SIG-M5 treated with dmso at 0.1 percent for 504 hours (cell line): ENCODE measurements at regions not wholly inside any gene's neighbourhood (a gene's known extent, or its start where the extent isn't known, plus 50 kb on each side); places are given as distances from the start of the nearest gene placed in this dataset.

Source experiments
- DNase-seq: peaks from one replicate; lab custom pipeline; 2025; ENCODE audit not compliant: unreplicated experiment; lab: John Stamatoyannopoulos, UW

DNA sequence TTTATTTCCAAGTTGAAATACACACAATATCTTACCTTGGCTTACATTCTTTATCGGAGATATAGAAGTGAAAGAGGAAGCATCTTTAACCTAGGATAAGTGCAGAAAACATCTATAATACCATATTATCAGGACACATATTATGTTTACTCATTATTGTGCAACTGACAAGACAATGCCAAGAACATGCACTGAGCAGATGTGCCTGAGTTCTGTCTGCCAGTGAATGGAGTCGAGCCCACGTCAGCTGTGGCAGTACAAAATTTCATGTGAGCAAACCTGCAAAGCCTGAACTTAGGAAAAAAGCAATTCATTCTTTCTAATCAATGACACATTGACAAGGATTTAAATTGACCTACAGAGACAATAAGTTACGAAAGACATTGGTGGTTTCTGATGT, 154.4 kb downstream of the AXIN2 start:
- DNase-seq = no peak

- no peak for DNase-seq
Observed at GRCh38 chr17:65406552-65406951, 154.9 kb downstream of the AXIN2 start.

GRCh38 chr17:65405563-65405962, 155.9 kb downstream of the AXIN2 start:
- no peak for DNase-seq

DNA sequence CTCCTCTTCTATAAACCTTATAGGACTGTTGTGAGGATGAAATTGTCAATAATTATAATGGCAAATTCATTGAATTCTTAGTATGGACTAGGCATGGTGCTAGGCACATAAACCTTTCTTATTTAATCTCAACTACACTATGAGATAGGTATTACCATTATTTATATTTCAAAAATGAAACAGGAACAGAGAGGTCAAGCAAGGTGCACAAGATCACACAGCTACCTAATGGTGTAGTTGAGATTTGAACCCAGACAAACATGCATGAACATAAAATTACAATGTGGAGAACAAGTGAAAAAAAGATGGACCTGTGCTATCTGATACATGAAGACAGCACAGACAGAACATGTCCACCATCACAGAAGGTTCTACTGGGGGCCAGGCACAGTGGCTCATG, 156.7 kb downstream of the AXIN2 start:
- no peak for DNase-seq

- DNase-seq = no peak
Observed at GRCh38 chr17:65403626-65404025, 157.8 kb downstream of the AXIN2 start.

DNA sequence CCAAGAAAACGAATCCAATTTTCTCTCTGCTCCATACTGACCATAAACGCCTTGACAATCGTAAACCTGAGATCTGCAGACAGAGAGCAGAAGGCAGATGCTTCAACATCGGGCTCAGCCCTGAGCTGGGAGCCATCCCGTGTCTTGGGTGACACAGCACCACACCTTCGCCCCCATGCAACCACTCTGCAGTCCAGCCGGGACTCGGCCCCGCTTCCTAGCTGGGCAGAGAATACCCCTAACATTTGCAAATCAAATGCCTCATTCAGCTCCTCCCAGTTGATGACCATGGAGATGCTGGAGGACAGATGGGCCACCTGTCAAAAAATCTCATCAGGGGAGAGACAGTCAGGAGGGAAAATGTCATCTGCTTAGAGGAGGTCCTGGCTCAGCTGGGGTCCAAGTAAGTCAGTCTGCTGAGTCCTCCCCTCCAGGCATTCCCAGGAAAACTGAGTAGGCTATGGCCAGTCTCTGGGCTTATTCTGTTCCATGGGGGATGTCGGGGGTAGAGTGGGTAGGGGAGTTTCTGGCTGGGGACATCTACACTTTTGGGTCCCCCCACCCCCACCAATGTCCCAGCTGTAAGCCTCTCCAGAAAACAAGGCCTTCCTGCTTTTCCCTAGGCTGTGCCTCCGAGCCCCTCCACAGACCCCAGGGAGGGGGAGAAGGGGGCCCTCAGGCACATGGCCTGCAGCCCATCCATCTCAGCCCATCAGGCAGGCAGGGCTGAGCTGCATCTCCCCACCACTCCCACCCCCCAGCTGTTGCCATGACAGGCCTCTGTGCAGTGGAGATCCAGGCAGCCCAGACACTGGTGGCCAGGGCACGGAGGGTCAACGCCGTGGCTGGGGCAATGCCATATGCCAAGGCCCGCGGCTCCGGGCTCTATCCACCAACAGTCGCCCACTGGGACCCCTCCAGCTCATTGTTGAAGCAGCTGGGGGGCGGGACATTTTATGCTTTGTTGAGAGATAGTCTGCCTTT, 158.6 kb downstream of the AXIN2 start:
- no peak for DNase-seq

DNA sequence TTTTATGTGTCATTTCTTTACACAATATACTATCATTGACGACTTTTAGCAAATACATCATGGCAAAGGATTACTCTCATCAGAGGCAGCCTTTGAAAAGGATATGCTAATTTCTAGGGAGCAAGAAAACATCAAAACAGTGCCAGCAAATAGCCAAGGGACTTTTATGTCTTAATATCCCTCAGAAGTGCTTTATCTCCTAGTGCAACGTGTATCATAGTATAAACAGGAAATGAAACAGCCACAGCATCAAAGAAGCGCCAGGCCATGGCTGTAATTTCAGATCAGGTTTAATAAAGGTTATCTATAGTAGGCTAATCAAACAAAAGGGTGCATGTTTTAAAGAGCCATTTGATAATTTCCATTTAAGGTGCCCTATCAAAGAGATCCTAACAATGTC, 159.9 kb downstream of the AXIN2 start:
- no peak for DNase-seq

GRCh38 chr17:65400701-65401100, 160.7 kb downstream of the AXIN2 start:
- no peak for DNase-seq

DNA sequence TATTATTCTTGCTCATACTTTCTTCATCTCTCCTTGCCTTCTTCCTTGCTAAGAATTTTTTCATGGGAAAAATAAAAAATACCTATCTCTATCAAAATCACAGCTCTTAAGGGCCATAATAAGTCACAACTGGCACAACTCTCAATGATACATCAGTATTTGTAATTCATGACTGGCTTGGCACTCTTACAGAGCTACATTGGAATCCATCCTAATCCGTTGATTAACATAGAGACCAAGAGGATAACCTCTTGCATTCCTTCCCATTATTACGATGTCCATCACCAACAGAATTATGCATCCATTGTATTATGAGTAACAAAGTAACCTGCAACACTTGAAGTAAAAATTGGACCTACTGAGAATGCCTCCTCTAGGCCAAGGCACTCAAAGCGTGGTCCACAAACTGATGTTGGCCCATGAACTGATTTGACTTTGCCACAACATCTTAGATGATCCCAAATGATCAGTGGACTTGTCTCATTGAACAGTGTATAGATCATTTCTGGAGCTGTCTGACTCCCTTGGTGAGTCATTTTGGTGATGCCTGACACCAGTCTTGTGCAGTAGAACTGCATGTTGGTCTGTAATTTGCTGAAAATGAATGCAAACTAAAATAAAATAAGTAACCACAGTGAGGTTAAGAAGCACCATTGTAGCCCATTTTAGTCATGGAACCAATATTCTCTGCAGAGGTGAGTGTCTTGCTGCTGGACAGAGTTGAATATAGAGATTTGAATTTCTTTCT, 163.2 kb downstream of the AXIN2 start:
- no peak for DNase-seq

DNA sequence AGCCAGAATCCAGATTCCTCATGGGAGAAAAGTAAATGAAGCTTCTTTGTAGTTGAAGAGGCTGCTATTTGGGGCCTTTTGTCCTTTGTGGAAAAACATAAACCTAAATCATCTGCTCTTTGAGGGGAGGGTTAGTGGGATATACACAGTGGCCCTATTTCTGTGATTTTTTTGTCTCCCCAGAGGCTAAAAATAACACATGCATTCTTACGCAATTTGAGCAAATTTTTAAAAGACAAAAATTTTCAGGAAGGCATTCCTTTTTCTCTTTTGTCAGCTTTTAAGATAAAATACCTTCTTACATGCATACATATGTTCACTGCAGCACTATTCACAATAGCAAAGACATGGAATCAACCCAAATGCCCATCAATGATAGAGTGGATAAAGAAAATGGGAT, 165.5 kb downstream of the AXIN2 start:
- DNase-seq = no peak

DNA sequence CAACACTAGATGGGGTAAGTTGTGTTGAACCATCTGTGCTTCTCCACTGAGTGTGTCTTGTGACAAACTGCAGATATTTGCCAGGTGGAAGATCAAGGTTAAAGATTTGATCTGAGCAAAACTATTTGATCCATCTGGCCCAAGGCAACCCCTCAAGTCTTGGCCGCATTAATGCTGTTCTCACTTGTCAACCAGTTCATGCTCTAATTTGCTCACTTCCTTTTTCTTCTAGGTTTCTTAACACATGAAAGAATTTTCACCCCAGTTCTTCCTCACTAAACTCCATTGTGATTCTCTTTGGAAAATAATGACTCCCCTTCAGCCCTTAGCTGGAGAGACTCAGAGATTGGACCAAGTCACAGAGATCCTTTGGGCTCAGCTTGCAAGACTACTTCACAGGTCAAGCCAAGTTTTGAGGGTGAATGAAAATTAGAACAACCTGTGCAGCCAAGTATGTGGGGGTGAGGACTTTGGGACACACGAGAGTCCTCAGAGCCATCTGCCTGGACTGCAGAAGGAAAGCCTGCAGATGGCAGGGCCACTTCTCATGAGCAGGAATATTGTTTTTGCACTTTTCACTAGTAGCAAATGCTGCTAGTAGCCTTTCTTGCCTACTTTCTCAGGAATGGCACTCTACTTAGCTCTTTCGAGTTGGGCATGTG, 166.5 kb downstream of the AXIN2 start:
- DNase-seq = no peak

- DNase-seq = no peak
Observed at GRCh38 chr17:65393514-65393913, 167.9 kb downstream of the AXIN2 start.

DNA sequence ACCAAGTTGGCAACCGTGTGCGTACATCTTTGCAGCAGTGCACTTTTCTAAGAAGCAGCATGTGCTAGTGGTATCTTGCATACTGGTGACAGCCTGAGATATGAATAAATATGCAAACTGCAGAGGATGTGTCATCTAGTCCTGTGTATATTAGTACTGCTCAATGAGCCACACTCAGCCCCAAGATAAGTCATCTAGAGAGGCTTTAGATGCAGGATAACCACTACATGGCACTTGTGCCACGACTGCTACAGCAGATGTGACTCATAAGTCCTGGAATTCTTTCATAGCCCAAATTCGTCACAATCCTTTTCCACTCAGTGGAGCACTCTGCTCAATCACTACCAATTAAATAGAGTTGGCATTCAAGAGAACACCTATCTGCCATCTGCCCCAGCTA, 171.5 kb downstream of the AXIN2 start:
- DNase-seq = no peak

DNA sequence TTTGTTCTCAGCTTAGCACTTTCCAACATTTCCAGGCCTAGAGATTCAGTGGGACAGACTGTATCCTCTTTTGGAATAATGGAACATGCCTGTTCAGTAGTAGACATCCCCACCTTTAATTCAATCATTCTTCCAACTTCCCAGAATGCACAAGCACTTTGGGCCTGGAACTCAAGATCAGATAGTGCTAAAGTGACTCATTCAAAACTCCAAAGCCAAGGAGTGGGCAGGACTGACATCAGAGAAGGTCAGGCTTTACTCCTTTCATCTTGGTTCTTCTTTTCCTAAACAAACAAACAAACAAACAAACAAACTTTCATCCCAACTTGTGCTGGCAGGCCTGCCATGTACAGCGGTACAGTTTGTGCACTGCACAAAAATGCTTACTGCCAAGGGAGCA, 172.0 kb downstream of the AXIN2 start:
- no peak for DNase-seq

- no peak for DNase-seq
Observed at GRCh38 chr17:65388911-65389310, 172.5 kb downstream of the AXIN2 start.

- no peak for DNase-seq
Observed at GRCh38 chr17:65387322-65387721, 174.1 kb downstream of the AXIN2 start.

DNA sequence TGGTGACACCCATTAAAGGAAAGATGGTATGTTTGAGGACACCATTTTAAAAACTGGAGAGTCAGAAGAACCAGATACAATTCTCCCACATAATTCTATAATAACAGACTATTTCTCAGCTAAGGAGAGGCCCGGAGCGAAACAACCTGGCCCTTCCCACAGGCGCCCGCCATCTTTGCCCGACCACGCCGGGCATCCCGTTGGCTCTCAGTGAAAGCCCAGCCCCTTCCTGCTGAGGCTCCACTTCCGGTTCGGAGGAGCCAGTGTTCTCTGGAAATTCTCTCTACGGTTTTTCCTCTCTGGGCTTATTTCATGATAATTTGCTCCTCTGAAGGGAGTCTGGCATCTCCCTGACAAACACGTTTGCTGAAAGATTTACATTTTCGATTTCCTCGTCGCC, 175.7 kb downstream of the AXIN2 start:
- no peak for DNase-seq

- DNase-seq = no peak
Observed at GRCh38 chr17:65385071-65385470, 176.4 kb downstream of the AXIN2 start.

DNA sequence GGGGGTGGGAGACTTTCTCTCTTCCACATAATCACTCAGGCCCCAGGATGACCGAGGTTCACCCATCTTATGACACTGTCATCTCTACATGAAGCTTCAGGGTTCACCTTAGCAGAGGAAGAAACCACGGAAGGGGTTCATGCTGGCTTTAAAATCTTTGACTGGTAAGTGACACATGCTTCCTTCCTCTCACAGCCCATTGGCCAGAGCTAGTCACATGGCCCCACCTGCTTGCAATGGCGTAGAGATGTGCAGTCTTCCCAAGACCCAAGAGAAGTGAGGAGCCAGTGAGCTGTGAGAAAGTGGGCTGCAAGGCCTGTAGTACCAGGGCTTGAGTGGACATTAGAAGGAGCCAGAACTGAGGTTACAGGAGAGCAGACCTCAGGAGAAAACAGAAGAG, 180.3 kb downstream of the AXIN2 start:
- DNase-seq = no peak

DNA sequence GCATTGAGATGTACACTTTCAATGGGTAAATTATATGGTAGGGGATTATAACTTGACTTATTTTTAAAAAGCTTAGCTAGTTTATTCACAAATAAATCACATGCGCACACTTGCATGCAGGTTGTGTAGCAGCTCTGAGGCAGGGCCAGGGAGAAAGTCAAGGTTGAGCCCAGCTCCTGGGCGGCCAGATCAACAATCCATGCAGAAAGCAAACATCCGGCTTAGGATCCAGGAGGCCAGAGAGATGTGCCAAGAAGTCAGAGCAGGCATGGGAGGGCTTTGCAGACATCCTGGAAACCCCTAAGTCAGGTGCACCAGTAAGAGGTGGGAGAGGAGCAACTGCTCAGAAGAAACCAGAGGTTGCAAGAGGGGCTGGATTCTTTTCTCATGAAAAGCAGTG, 186.5 kb downstream of the AXIN2 start:
- DNase-seq = no peak

DNA sequence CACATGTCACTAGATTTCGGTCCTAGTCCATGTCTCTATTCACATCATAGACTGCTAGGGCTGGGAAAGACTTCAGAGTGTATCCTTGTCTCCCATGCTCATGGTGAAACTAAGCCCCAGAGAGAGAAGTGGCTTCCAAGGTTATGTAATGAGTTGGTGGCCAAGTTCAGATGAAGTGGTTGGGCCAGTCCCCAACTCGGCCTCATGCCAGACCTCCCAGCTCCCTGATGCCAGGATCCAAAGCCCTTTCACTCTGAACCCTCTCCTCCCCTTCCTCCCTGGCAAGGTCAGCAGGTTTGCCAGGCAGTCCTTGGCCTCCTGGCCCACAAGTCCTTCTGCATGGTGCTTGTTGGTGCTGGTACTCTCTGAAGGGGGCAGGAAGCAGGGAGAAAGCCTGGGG, 189.7 kb downstream of the AXIN2 start:
- no peak for DNase-seq

GRCh38 chr17:65370669-65371131, 190.7 kb downstream of the AXIN2 start:
- DNase-seq = no peak
